COLO829 (cell line): ENCODE measurements at regions not wholly inside any gene's neighbourhood (a gene's known extent, or its start where the extent isn't known, plus 50 kb on each side); places are given as distances from the start of the nearest gene placed in this dataset.
A peak's percentile ranks its signal among the peaks of the same experiment; 100 is the strongest.
"Not testable (repeated sequence)": the region's sequence is repeated elsewhere in the genome, so short reads cannot be mapped to it uniquely, and the experiment has no call there.

Source experiments
- DNase-seq: peaks from one replicate; pipeline ENCODE4 v3.0.0; 2012; ENCODE audit warnings: low spot score

GRCh38 chr11:14573539-14574057 lies 53.4 kb upstream of the PSMA1 start:
- DNase-seq, result not testable (repeated sequence)

GRCh38 chr11:14577292-14577691 lies 57.1 kb upstream of the PSMA1 start:
- DNase-seq, result no peak

GRCh38 chr11:14577835-14578529 lies 57.8 kb upstream of the PSMA1 start:
- DNase-seq, result no peak

- no peak for DNase-seq
Measured at GRCh38 chr11:14578541-14578956, 58.4 kb upstream of the PSMA1 start.

- DNase-seq, result no peak
Measured at GRCh38 chr11:14579646-14580045, 59.5 kb upstream of the PSMA1 start.

DNA sequence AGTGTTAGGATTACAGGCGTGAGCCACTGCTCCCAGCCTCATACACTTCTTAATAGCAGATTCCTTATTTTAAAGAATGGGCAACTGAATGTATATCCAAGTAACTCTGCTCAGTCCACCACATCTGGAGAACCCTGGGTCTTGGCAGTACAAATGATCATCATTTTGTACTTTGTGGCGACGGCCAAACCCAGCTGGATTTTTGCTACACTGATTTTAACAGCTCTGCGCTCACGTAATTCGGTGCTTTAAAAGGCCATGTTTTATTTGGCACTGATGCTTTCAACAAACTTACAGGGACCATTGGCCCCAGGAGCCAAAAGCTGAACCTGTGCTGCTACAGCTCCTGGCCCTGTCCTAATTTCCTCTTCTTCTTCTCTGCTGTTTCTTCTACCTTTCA lies 60.8 kb upstream of the PDE3B start:
- no peak for DNase-seq

DNA sequence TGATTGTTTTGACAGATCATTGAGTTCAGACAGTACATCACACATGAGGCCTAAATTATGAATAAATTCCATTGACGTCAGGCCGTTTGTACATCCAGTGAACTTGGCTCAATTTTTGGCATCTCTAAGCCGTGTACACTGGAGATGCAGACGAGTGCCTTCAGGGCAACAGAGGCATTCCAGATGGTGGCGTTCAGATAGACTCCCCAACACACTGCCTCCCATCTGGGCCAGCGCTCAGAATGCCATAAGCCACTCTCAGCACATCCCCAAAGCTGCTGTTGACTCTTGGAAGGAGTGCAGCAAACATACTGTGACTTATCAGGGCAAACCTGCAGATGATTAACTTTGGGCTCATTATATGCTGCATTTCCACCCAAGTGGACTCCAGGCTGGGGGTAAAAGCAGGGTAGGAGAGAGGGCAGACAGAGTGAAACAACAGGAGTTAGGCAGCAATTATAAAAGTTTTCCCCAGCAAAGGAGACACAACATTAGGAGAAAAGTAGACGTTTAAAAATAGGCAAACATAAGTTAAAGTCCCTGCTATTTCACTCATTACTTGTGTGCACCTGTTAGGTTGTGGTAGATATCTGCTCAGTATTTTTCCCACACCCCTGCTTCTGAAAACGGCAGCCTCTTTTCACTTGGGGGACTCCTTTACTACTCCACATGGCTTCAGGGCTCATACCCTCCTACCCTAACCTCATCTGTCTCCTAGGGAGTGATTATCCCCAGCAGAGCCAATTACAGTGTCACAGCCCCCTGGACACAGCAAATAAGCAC lies 60.2 kb upstream of the PDE3B start:
- DNase-seq, result no peak

- no peak for DNase-seq
Measured at GRCh38 chr11:14584035-14584363, 59.6 kb upstream of the PDE3B start.

DNA sequence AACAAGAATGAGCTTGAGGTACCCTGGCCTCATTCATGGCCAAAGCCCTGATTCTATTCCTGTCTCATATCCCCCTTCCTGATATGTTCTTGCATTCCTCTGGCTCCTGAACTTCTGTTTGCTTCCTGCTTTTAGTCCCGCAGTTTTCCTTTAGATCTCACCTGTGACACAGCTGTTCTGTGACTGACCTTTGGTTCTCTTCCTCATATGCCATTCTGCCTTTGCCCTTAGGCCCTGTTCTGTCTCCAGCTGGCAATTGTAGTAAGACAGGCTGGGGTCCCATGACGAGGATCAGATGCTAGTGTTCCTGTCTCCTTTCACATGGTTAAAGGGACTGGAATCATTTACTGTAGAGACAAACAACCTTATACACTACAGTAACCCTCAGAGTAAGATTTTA lies 59.0 kb upstream of the PDE3B start:
- no peak for DNase-seq

DNA sequence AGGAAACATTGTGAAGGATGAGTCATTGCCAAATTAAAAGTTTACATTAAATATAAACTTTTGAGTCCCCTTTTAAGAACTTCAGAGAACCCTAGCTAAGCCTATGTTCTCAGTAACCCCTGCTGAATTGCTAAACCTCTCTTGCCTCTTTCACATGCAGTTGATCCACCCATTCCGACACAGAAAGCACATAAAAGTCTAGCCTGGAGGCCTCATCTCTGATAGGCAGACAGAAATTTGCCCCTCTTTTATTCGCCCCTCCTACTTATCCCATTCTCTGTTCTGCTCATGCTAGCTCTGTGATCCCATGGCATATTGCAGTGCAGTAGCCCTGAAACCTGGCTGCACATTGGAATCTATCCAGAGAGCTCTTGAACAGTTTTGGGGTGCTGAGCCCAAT lies 58.2 kb upstream of the PDE3B start:
- DNase-seq, result no peak

- DNase-seq, result peak; percentile 27
Measured at GRCh38 chr11:14587258-14587657, 56.3 kb upstream of the PDE3B start.

DNA sequence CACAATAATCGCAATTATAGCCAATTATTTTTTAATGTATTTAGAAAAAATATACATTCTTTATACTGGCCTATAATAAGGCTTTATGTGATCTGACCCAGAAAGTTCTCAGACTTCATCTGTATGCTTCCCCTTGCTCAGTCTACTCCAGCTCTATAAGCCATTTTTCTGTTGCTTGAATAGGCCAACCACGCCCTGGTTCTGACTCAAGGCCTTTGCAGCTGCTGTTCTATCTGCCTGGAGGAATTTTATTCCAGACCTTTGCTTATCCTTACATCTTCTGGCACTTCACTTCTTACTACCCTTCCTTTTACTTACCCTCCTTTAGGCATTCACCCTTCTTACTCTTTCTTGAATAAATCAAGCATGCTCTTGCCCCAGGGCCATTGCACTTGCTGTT lies 54.9 kb upstream of the PDE3B start:
- no peak for DNase-seq

- no peak for DNase-seq
Measured at GRCh38 chr11:14589421-14589820, 54.2 kb upstream of the PDE3B start.

DNA sequence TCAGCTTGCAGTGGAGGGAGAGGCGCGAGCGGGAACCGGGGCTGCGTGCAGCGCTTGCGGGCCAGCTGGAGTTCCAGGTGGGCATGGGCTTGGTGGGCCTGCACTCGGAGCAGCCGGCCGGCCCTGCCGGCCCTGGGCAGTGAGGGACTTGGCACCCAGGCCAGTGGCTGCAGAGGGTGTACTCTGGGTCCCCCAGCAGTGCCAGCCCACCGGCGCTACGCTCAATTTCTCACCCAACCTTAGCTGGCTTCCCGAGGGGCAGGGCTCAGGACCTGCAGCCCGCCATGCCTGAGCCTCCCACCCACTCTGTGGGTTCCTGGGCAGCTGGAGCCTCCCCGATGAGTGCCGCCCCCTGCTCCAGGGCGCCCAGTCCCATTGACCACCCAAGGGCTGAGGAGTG lies 52.6 kb upstream of the PDE3B start:
- DNase-seq, result not testable (repeated sequence)

DNA sequence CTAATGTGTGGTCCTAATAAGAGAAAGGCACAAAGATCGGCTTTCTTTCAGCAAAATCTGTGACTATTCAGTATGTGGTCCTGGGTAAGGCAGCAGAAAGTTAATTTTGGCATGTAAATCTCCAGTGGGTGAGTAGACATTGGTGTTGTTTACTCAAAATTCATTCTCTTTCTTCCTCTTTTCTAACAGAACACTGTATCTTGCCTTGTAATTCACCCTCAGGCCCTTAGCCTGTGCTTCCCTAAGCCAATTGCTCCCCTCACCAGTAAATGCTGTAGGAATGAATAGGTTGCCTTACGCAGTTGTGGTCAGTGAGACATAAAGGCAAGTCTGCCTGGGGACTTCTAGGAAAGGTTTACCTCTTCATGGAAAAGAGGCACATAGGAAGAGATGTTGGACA lies 49.9 kb upstream of the PDE3B start:
- DNase-seq, result no peak
